Right hindlimb (tissue), 1 donor: ENCODE measurements at regions not wholly inside any gene's neighbourhood (a gene's known extent, or its start where the extent isn't known, plus 50 kb on each side); places are given as distances from the start of the nearest gene placed in this dataset.

Experiments used
- DNase-seq: peaks from one replicate; pipeline ENCODE4 v3.0.0-alpha.2; 2018

- DNase-seq = no peak
Observed at GRCh38 chr1:61520401-61520800, 204.5 kb downstream of the TM2D1 start.

- DNase-seq = no peak
Observed at GRCh38 chr1:61519631-61520030, 205.3 kb downstream of the TM2D1 start.

GRCh38 chr1:61518670-61519400 is 206.1 kb downstream of the TM2D1 start:
- no peak for DNase-seq

- no peak for DNase-seq
Observed at GRCh38 chr1:61517345-61517744, 207.6 kb downstream of the TM2D1 start.

- no peak for DNase-seq
Observed at GRCh38 chr1:61515096-61515495, 209.8 kb downstream of the TM2D1 start.
